T-helper 1 cell treated with Interleukin-12 subunit alpha and Interleukin-12 subunit beta and Interleukin-4 antibody, amounts not matched to agents 30 μg/mL and 1 μg/mL, for 36 hours (primary cell): ENCODE measurements at regions not wholly inside any gene's neighbourhood (a gene's known extent, or its start where the extent isn't known, plus 50 kb on each side); places are given as distances from the start of the nearest gene placed in this dataset.

Experiments
- H3K27ac Mint-ChIP-seq: one replicate; pipeline ENCODE4 v1.8.0; 2021; ENCODE audit warnings: mild to moderate bottlenecking, mixed read lengths
- H3K27me3 Mint-ChIP-seq: one replicate; pipeline ENCODE4 v1.8.0; 2021; ENCODE audit warnings: low read depth, mixed read lengths
- H3K36me3 Mint-ChIP-seq: one replicate; pipeline ENCODE4 v1.8.0; 2021; ENCODE audit warnings: low read depth, mixed read lengths
- H3K4me1 Mint-ChIP-seq: one replicate; pipeline ENCODE4 v1.8.0; 2021; ENCODE audit warnings: low read depth, mixed read lengths
- H3K4me3 Mint-ChIP-seq: one replicate; pipeline ENCODE4 v1.8.0; 2021; ENCODE audit warnings: mild to moderate bottlenecking, moderate library complexity, mixed read lengths
- H3K9me3 Mint-ChIP-seq: one replicate; pipeline ENCODE4 v1.8.0; 2021; ENCODE audit warnings: mixed read lengths

DNA sequence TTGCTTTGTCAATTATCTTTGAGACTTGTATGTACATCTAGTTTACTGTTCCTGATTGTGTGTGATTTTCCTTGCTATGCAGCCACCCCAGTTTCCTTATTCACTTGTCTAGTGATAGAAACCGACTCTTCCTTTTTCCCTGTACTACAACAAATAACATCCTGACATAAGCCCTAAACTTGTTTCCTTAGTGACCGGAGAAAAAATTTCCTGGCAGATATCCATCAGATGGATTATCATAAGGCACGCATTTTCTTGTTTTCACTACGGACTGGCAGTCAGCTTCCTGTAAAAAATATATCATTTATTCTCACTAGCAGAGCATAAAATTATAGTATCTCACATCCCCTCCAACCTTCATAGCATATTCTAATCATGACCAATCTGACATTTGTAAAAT is 410.7 kb downstream of the CENPC start:
- no peaks in the 10 kb centered on the region for H3K27me3 Mint-ChIP-seq

DNA sequence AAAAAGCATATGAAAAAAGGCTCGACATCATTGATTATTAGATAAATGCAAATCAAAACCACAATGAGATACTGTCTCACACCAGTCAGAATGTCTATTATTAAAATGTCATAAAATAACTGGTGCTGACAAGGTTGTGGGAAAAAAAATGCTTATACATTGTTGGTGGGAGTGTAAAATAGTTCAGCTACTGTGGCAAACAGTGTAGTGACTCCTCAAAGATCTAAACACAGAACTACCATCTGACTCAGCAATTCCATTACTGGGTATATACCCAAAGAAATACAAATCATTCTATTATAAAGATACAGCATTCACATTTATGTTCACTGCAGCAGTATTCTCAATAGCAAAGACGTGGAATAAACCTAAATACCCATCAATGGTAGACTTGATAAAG is 412.1 kb downstream of the CENPC start:
- H3K4me3 Mint-ChIP-seq, result no peak overlapping the region
- H3K36me3 Mint-ChIP-seq, result no peaks in the 10 kb centered on the region
- H3K9me3 Mint-ChIP-seq, result no peaks in the 10 kb centered on the region
- no peaks in the 10 kb centered on the region for H3K27me3 Mint-ChIP-seq
- H3K27ac Mint-ChIP-seq, result no peak overlapping the region
- no peaks in the 10 kb centered on the region for H3K4me1 Mint-ChIP-seq

More for the DNA sequence above, 410.7 kb downstream of the CENPC start:
- Mint-ChIP-seq H3K9me3 (no peaks in the 10 kb centered on the region), H3K27ac (no peak overlapping the region), H3K36me3 (no peaks in the 10 kb centered on the region), H3K4me1 (no peaks in the 10 kb centered on the region), H3K4me3 (no peak overlapping the region)

DNA sequence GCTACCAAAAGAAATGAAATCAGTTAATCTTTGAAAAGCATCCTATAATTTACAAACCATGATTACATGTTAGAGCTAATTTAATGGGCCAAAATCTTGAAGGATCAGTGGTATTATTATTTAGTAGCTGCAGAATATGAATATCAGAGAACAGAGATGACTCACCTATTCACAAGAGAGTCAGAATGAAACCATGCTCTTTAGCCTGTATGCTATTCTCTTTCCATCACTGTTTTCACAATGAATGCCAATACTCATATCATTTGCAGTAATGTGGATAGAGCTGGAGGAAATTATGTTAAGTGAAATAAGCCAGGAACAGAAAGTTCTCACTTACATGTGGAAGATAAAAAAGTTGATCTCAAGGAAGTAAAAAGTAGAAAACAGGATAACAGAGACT is 414.1 kb downstream of the CENPC start:
- H3K4me3 Mint-ChIP-seq, result no peak overlapping the region
- H3K36me3 Mint-ChIP-seq, result no peaks in the 10 kb centered on the region
- H3K9me3 Mint-ChIP-seq, result no peaks in the 10 kb centered on the region
- no peaks in the 10 kb centered on the region for H3K27me3 Mint-ChIP-seq
- H3K4me1 Mint-ChIP-seq, result no peaks in the 10 kb centered on the region
- no peak overlapping the region for H3K27ac Mint-ChIP-seq

DNA sequence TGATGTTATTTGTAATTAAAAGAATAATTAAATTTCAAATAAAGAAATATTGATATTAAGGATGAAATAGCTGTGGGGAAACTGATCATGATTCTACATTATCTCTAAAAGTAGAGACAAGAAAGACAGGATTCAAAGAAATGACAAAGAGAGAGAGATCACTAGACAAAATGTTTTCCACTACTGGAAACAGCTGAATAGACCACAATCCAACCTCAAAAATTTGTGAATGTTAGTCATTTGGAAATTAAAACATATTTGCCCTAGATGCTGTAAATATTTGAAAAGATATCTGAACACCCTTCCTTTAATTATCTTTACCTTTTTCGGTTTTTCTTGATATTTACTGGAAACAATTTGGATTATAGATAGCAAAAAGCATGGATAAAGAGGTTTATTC is 414.9 kb downstream of the CENPC start:
- H3K4me3 Mint-ChIP-seq, result no peak overlapping the region
- no peaks in the 10 kb centered on the region for H3K27me3 Mint-ChIP-seq
- H3K4me1 Mint-ChIP-seq, result no peaks in the 10 kb centered on the region
- no peaks in the 10 kb centered on the region for H3K36me3 Mint-ChIP-seq
- H3K9me3 Mint-ChIP-seq, result no peaks in the 10 kb centered on the region
- no peak overlapping the region for H3K27ac Mint-ChIP-seq

DNA sequence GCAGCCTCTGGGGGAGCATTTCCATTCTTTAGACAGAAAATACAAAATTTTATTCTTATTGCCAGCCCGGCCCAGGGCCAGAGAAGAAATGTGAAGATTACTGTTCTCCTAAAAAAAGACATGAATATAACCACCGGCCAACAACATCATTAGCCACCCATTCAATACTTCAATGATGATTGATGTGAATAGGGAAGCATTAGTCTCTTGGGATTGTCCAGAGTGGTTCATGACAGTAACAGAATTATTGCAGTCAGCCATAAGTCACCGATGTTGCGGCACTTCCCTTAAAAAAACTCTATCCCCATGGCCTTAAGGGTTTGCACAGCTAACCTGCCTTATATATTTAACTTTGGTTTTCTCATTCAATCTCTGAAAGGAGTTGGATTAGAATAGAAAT is 418.7 kb downstream of the CENPC start:
- Mint-ChIP-seq H3K4me1 (no peaks in the 10 kb centered on the region), H3K36me3 (no peaks in the 10 kb centered on the region), H3K27me3 (no peaks in the 10 kb centered on the region), H3K9me3 (no peaks in the 10 kb centered on the region), H3K27ac (no peak overlapping the region), H3K4me3 (no peak overlapping the region)

DNA sequence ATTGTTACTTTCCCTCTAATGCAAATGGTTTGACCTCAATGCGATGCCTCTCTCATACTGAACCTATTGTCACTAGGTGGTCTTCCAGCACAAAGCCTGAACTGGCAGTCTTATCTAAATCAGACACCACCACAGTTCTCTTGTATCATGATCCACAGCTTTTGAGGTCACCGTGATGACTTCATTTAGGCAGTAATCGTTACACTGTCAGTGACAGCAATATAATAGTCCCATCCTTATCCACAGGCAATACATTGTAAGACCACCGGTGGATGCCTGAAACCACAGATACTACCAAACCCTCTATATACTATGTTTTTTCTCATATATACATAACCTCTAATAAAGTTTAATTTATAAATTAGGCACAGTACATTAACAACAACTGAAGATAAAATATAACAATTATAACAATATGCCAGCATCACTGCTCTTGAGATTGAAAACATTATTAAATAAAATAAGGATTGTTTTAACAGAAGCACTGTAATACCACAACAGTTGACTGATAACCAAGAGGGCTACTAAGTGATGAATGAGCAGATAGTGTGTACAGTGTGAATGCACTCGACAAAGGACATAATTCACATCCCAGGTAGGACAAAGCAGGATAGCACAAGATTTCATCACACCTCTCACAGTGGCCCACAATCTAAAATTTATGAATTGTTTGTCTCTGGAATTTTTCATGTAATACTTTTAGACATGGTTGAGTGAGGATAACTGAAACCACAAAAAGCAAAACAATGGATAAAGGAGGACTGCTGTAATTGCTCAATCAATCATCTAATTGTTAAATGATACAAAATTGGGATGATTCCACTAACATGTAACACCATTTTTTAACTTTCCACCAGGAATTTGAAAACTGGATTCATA is 419.4 kb downstream of the CENPC start:
- H3K36me3 Mint-ChIP-seq, result no peaks in the 10 kb centered on the region

DNA sequence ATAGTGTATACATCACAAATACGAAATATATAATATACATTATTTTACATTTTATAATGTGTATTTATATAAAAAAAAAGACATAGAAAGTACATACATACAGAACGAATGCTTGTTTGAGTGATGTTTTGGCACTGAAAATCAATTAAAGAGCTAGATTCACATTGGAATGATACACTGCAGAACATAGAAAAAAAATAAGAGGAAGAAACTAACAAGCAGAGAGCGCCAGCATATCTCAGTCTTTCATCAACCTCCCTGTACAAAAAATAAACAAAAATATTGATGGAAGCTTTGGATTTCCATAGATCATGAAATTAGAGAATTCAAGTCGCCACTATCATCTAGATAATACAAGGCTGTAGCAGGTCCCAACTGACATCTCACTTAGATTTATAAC is 420.6 kb downstream of the CENPC start:
- Mint-ChIP-seq H3K4me1 (no peaks in the 10 kb centered on the region), H3K36me3 (no peaks in the 10 kb centered on the region), H3K27ac (no peak overlapping the region), H3K4me3 (no peak overlapping the region), H3K9me3 (no peaks in the 10 kb centered on the region), H3K27me3 (no peaks in the 10 kb centered on the region)

More for the DNA sequence above, 419.4 kb downstream of the CENPC start:
- Mint-ChIP-seq H3K27ac (no peak overlapping the region), H3K4me1 (no peaks in the 10 kb centered on the region), H3K27me3 (no peaks in the 10 kb centered on the region), H3K4me3 (no peak overlapping the region), H3K9me3 (no peaks in the 10 kb centered on the region)

DNA sequence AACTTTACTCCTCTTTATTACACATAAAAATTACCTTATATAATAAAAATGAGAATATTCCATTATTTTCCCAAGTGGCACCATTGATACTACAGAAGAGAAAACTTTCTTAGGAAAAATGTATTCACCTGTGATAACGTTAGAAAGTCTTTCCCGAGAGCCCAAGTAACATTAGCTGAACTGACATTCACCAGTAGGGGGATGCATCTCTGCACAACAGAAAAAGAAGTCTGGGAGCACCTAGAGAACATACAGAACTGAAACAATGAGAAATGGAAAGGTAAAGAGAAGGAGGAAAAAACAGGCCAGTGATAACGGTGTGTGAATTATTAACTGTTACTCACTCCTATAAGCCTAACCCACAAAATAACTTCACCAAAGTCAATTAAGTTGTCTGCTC is 423.3 kb downstream of the CENPC start:
- H3K36me3 Mint-ChIP-seq, result no peaks in the 10 kb centered on the region
- no peaks in the 10 kb centered on the region for H3K4me1 Mint-ChIP-seq
- H3K9me3 Mint-ChIP-seq, result no peaks in the 10 kb centered on the region
- H3K27me3 Mint-ChIP-seq, result no peaks in the 10 kb centered on the region
- H3K4me3 Mint-ChIP-seq, result no peak overlapping the region
- H3K27ac Mint-ChIP-seq, result no peak overlapping the region

DNA sequence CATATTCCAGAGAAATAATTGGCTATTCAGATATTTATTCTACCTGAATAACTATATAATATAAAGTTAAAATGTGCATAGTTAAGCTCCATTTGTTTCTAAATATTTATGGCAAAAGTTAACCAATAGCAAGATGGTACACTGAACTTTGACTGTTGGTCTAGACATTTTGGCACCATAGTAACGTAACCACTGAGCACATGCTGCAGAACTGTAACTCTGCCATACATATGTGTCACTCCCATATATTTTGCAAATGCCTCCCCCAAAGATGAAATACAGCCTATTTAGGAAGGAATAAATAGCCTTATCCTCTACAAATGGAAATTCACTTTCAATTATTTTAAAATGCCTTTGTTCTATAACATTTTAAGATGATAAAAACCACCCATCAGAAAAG is 424.9 kb downstream of the CENPC start:
- H3K27ac Mint-ChIP-seq, result no peak overlapping the region
- H3K36me3 Mint-ChIP-seq, result no peaks in the 10 kb centered on the region
- H3K4me1 Mint-ChIP-seq, result no peaks in the 10 kb centered on the region
- H3K4me3 Mint-ChIP-seq, result no peak overlapping the region
- no peaks in the 10 kb centered on the region for H3K27me3 Mint-ChIP-seq
- H3K9me3 Mint-ChIP-seq, result no peaks in the 10 kb centered on the region

DNA sequence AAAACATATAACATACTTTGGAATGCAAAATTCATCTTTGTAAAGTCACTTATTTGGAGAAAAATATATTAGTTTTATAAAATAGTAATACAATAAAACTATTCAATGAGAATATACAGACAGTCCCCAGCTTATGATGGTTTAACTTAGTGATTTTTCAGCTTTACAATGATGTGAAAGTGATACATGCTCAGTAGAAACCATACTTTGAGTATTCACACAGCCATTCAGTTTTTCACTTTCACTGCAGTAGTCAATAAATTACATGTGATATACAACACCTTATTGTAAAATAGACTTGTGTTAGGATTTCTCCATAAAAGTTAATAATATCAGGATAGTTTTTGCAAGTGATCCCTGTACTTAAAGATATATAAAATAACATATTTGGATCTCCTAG is 436.0 kb downstream of the CENPC start:
- Mint-ChIP-seq H3K9me3 (no peaks in the 10 kb centered on the region), H3K27ac (no peak overlapping the region), H3K4me1 (no peaks in the 10 kb centered on the region)

DNA sequence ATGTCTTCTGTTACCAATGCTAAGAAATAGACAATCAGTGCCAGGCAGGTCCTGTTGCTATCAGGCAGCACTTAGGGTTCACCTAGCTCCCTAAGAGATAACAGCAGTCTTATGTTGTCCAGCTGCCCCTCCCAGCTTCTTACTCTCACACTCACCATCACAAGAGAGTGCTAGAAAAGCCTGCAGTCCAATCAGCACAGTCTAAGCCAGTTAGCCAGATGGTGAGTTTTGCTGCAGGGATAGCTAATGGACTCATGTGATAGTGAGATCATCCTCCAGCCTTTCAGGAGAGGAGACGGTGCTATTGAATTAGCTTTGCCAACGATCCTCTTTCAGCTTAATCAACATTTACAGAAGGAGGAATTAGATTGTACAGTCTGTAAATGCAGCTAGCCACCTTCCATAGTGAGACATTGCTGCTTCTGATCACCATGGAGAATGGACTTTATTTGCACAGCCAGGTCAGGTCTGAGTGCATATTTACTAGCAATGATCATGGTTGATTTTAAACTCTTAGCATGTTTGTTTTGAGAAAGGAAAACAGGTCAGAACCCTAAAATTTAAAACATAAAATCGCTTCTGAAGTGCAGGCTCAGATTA is 438.3 kb downstream of the CENPC start:
- H3K4me3 Mint-ChIP-seq, result no peak overlapping the region
- no peak overlapping the region for H3K27ac Mint-ChIP-seq
- H3K9me3 Mint-ChIP-seq, result no peaks in the 10 kb centered on the region
- H3K27me3 Mint-ChIP-seq, result no peaks in the 10 kb centered on the region
- H3K4me1 Mint-ChIP-seq, result no peaks in the 10 kb centered on the region
- no peaks in the 10 kb centered on the region for H3K36me3 Mint-ChIP-seq

More for the DNA sequence above, 436.0 kb downstream of the CENPC start:
- Mint-ChIP-seq H3K4me3 (no peak overlapping the region), H3K27me3 (no peaks in the 10 kb centered on the region), H3K36me3 (no peaks in the 10 kb centered on the region)

DNA sequence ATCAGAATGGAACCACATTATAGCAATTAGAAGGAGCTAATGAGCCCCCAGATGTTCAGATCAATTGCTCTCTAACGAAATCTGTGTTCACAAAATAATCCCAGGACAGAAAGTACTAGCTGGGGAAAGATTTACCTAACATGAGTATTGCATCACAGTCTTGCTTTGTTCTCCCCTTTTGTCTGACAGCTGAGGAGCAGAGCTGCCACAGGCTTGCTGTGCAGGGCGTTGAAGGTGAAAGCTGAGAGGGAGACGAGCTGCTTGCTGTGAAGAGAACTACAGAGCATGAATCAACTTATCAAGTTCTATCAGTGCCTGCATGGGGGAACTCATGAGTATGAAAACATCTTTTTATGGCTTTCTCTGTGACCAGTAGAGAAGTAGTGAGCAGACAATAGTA is 441.2 kb downstream of the CENPC start:
- Mint-ChIP-seq H3K9me3 (no peaks in the 10 kb centered on the region), H3K4me1 (no peaks in the 10 kb centered on the region), H3K27ac (no peak overlapping the region), H3K27me3 (no peaks in the 10 kb centered on the region), H3K36me3 (no peaks in the 10 kb centered on the region), H3K4me3 (no peak overlapping the region)

DNA sequence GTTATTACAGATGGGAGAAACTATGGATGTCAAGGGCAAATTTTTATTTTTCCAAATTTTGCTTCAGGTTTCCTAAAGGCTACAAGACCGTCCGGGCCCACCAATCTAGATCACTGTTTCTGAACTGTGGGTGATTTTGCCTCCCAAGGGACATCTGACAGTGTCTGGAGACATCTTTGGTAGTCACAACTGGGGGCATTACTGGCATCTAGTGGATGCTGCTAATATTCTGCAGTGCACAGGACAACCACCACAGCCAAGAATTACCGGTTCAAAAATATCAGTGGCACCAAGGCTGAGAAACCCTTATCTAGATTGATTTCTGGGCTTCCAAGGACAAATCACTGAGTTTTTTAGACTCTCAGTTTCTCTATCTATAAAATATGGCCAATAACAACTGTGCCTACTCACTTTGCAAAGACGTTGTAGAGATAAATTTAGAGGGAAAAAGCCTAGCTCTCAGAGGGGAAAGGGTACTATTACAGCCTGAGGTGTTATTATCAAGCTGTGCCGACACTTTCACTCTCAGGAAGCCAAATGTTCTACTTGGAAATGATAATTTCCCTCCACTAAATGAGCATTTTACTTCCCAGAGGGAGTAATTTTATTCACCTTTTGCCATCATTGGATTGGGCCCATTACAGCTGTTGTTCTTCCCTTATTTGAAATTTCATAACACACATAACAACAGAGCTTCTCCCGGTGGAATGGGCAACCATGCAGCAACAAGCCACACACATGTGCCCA is 442.1 kb downstream of the CENPC start:
- H3K4me3 Mint-ChIP-seq, result no peak overlapping the region
- H3K27ac Mint-ChIP-seq, result no peak overlapping the region
- no peaks in the 10 kb centered on the region for H3K4me1 Mint-ChIP-seq
- H3K36me3 Mint-ChIP-seq, result no peaks in the 10 kb centered on the region
- no peaks in the 10 kb centered on the region for H3K9me3 Mint-ChIP-seq
- no peaks in the 10 kb centered on the region for H3K27me3 Mint-ChIP-seq

DNA sequence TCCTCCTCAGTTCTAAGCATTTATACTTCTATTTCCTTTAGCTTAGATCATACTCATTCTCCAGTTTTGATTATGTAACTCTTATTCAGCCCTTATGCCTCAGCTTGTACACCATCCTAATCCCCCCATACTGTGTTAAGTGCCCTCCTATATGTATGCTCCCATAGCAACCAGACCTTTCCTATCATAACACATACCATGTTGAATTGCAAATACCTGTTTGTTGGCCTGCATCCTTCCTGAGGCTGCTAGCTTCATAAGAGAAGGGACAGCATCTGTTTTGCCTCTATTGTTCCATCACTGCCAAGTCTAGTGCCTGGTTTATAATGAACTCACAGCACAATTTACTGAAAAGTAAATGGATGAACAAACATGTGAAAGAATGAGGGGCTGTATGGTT is 443.7 kb downstream of the CENPC start:
- H3K4me3 Mint-ChIP-seq, result no peak overlapping the region
- H3K27ac Mint-ChIP-seq, result no peak overlapping the region
- H3K27me3 Mint-ChIP-seq, result no peaks in the 10 kb centered on the region
- H3K36me3 Mint-ChIP-seq, result no peaks in the 10 kb centered on the region
- no peaks in the 10 kb centered on the region for H3K9me3 Mint-ChIP-seq
- H3K4me1 Mint-ChIP-seq, result no peaks in the 10 kb centered on the region

DNA sequence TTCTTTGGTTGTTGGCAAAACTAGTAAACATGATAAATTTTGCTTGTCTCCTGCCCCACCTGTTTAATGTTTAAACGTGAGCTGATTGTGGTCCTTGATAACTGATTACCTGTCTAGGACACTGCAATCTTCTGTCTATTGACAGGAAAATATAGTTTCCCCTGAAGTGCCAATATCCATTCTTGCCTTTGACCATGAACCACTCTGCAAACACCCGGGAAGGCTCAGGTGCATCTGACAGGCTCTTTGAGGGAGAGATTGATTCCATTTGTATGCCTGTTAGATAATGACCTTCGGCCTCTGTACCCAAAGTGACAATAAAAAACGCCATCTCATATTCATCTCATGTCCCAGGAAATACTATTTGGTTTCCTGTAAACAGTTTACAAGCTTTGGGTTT is 453.0 kb downstream of the CENPC start:
- no peaks in the 10 kb centered on the region for H3K36me3 Mint-ChIP-seq
- H3K4me1 Mint-ChIP-seq, result no peaks in the 10 kb centered on the region
- no peaks in the 10 kb centered on the region for H3K27me3 Mint-ChIP-seq
- no peak overlapping the region for H3K4me3 Mint-ChIP-seq
- no peak overlapping the region for H3K27ac Mint-ChIP-seq
- no peaks in the 10 kb centered on the region for H3K9me3 Mint-ChIP-seq
